Aorta (tissue), 5 donors: ENCODE measurements at regions not wholly inside any gene's neighbourhood (a gene's known extent, or its start where the extent isn't known, plus 50 kb on each side); places are given as distances from the start of the nearest gene placed in this dataset.

Experiments used
- ATAC-seq: fragments of 200-7000 bp; cut with Tn5 transposase; one replicate; pipeline ENCODE4 v1.9.1; 2022; ENCODE audit warnings: moderate library complexity; ENCODE audit not compliant: low FRiP score
- DNase-seq, 2 donors: peaks; one replicate each; pipeline ENCODE4 v3.0.0-alpha.2; 2020
- H3K27ac ChIP-seq, 2 donors: one replicate each; pipeline ENCODE4 v1.5.1; 2013; ENCODE audit warnings: low read length in 2 of 2, mild to moderate bottlenecking in 2 of 2, moderate library complexity in 2 of 2, control low read depth in 1 of 2, inconsistent platforms in 1 of 2, low read depth in 1 of 2
- H3K27me3 ChIP-seq, 2 donors: one replicate each; pipeline ENCODE4 v1.6.1; 2013; ENCODE audit warnings: control low read depth in 1 of 2, low read length in 1 of 2, mild to moderate bottlenecking in 1 of 2, moderate library complexity in 1 of 2; ENCODE audit not compliant: insufficient read depth in 2 of 2, control insufficient read depth in 1 of 2
- H3K36me3 ChIP-seq, 2 donors: one replicate each; pipeline ENCODE4 v1.6.1; 2013; ENCODE audit warnings: control low read depth in 1 of 2, low read length in 1 of 2, mild to moderate bottlenecking in 1 of 2; ENCODE audit not compliant: insufficient read depth in 2 of 2, control insufficient read depth in 1 of 2
- H3K4me1 ChIP-seq, 2 donors: one replicate each; pipeline ENCODE4 v1.6.1; 2013; ENCODE audit warnings: low read length in 2 of 2, control low read depth in 1 of 2, mild to moderate bottlenecking in 1 of 2, moderate library complexity in 1 of 2; ENCODE audit not compliant: insufficient read depth in 2 of 2, control insufficient read depth in 1 of 2
- H3K4me3 ChIP-seq, 2 donors: one replicate each; pipeline ENCODE4 v1.5.1; 2013; ENCODE audit warnings: low read length in 2 of 2, control low read depth in 1 of 2, mild to moderate bottlenecking in 1 of 2
- H3K9me3 ChIP-seq: one replicate; pipeline ENCODE4 v1.6.1; 2013; ENCODE audit warnings: mild to moderate bottlenecking, low read length; ENCODE audit not compliant: control insufficient read depth
- WGBS, 2 donors: extraction: QIAGEN DNeasy Blood & Tissue Kit; methylation state at CpG; one replicate each; pipeline ENCODE4 v1.1.7; 2013; 5-methylcytosine and 5-hydroxymethylcytosine counted together
- intact Hi-C, 2 donors: fragments of 100-400 bp; cut with DNase I; formaldehyde crosslinking; loops; one replicate each; pipeline versions ENCODE4 v1.14.2 to v1.15.0; 2022
- donor health status: healthy with polysubstance abuse.
- donor health status: Bipolar disorder and iron deficiency.
- donor health status: DM: no; HTN: no; CAD: no.
- donor health status: DM: no; HTN: no; CAD: no.
- donor health status: DM: yes; HTN: yes; CAD: no.

- WGBS, 2 donors = 65 to 76% methylated on average over 3 of the region's 3 CpGs
- no peaks in the 10 kb centered on the region for H3K9me3 ChIP-seq
- intact Hi-C loops = no loop called here
- no peaks in the 10 kb centered on the region for H3K36me3 ChIP-seq
- DNase-seq (no peak), ATAC-seq (no peak)
- H3K4me3 ChIP-seq = no peak overlapping the region
- H3K27me3 ChIP-seq = no peaks in the 10 kb centered on the region
- H3K27ac ChIP-seq = no peak overlapping the region
- H3K4me1 ChIP-seq = no peaks in the 10 kb centered on the region
Measured at GRCh38 chr6:134446896-134447295, 129.0 kb upstream of the SGK1 start.

DNA sequence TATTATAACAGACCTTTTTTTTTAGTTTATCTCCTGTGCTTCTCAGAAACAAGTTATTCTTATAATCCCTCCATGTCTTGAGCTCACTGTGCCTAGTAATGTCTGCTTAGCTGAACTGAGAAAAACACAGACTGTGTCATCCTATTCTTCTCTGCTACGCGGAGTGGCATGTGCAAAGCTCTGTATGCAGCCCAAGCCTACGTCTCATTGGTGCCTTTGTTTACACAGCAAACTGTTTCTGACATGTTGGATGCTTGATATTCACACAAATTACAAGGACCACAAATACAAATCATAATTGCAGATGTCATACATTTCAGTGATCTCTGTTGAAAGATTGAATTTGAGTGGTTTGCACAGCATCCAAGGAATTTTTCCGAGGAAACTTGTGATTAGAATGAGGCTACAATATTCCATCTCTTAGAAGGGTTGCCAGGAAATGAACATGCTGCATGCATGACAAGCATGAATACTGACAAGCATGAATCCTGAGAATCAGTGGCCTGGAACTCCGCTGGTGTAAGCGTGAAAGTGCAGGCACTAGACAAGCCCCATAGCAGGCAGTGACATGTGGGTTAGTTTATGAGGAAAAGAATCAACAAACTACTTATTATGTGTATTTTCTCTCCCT is 128.4 kb upstream of the SGK1 start:
- no peak for ATAC-seq
- H3K4me3 ChIP-seq = no peak overlapping the region
- no peaks in the 10 kb centered on the region for H3K27me3 ChIP-seq
- no peaks in the 10 kb centered on the region for H3K36me3 ChIP-seq
- H3K4me1 ChIP-seq = no peaks in the 10 kb centered on the region
- intact Hi-C loops = no loop called here
- no peaks in the 10 kb centered on the region for H3K9me3 ChIP-seq
- no peak for DNase-seq
- H3K27ac ChIP-seq = no peak overlapping the region
- 64 to 76% methylated on average over 6 of the region's 6 CpGs for WGBS, 2 donors

DNA sequence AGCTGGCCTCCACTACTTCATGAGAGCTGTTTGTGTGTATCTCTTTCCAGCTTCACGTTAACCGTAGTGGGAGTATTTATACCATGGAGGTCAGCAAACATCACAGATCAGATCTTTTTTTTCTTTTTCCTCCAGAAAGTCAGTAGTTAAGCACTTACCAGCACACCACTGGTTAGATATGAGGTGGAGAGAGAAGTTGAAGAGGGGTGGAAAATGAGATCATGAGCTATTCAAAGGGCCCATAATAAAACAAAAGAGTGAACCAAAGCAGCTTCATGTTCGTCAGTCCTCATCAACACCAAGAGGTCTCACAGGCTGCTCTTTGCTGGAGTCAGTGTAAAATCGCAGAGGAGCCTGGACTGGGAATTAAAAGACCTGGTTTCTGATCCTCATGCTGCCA is 125.1 kb upstream of the SGK1 start:
- 70 to 76% methylated on average over 4 of the region's 4 CpGs for WGBS, 2 donors
- no peak for ATAC-seq

DNA sequence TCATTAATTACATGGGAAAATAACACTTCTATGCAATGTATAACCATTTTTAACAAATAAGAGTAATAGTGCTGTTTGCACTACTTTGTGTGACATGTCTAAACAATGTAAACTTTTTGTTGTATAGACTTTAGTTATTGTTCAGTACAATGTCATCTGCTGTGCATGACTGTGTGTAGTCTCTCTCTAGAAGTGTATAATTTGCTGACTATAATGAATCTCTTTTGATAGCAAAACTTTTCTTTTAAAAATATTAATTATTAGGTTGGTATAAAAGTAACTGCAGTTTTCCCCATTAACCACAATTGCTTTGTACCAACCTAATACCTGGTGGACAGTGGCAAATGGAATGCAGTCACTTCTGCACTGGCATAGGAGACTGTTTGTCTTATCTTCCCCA is 124.2 kb upstream of the SGK1 start:
- Histone ChIP-seq H3K27ac (no peak overlapping the region), H3K4me3 (no peak overlapping the region), H3K4me1 (no peaks in the 10 kb centered on the region), H3K36me3 (no peaks in the 10 kb centered on the region), H3K27me3 (no peaks in the 10 kb centered on the region), H3K9me3 (no peaks in the 10 kb centered on the region)
- DNase-seq (no peak), ATAC-seq (no peak)
- intact Hi-C loops = no loop called here

More for the DNA sequence above, 125.1 kb upstream of the SGK1 start:
- no peaks in the 10 kb centered on the region for H3K27me3 ChIP-seq
- no peak overlapping the region for H3K27ac ChIP-seq
- H3K4me1 ChIP-seq = no peaks in the 10 kb centered on the region
- intact Hi-C loops = no loop called here
- no peak overlapping the region for H3K4me3 ChIP-seq
- H3K9me3 ChIP-seq = no peaks in the 10 kb centered on the region
- no peaks in the 10 kb centered on the region for H3K36me3 ChIP-seq
- DNase-seq = no peak

GRCh38 chr6:134438837-134439236 is 120.9 kb upstream of the SGK1 start:
- ATAC-seq (no peak), DNase-seq (no peak)
- Histone ChIP-seq H3K27me3 (no peaks in the 10 kb centered on the region), H3K27ac (no peak overlapping the region), H3K4me1 (no peaks in the 10 kb centered on the region), H3K4me3 (no peak overlapping the region), H3K36me3 (no peaks in the 10 kb centered on the region), H3K9me3 (no peaks in the 10 kb centered on the region)
- intact Hi-C loops = no loop called here
- 66 to 71% methylated on average over 5 of the region's 5 CpGs for WGBS, 2 donors

- Histone ChIP-seq H3K36me3 (no peaks in the 10 kb centered on the region), H3K4me3 (no peak overlapping the region), H3K27me3 (no peaks in the 10 kb centered on the region), H3K9me3 (no peaks in the 10 kb centered on the region), H3K4me1 (no peaks in the 10 kb centered on the region), H3K27ac (no peak overlapping the region)
- intact Hi-C loops = no loop called here
- 65 to 66% methylated on average over 4 of the region's 4 CpGs for WGBS, 2 donors
- DNase-seq (peak in 1 of 2 donors; percentile 68), ATAC-seq (no peak)
Measured at GRCh38 chr6:134437376-134437775, 119.5 kb upstream of the SGK1 start.

GRCh38 chr6:134436950-134437349 is 119.0 kb upstream of the SGK1 start:
- WGBS, 2 donors = 41 to 90% methylated on average over 1 of the region's 1 CpG
- no peak for DNase-seq

GRCh38 chr6:134436281-134436815 is 118.4 kb upstream of the SGK1 start:
- no peaks in the 10 kb centered on the region for H3K36me3 ChIP-seq
- no peak overlapping the region for H3K27ac ChIP-seq
- intact Hi-C loops = no loop called here
- no peak overlapping the region for H3K4me3 ChIP-seq
- no peaks in the 10 kb centered on the region for H3K9me3 ChIP-seq
- no peaks in the 10 kb centered on the region for H3K27me3 ChIP-seq
- ATAC-seq (no peak), DNase-seq (peak in 1 of 2 donors; percentile 78)
- H3K4me1 ChIP-seq = no peaks in the 10 kb centered on the region
- 51 to 53% methylated on average over 9 of the region's 9 CpGs for WGBS, 2 donors

More at GRCh38 chr6:134436950-134437349, 119.0 kb upstream of the SGK1 start:
- Histone ChIP-seq H3K27me3 (no peaks in the 10 kb centered on the region), H3K27ac (no peak overlapping the region), H3K36me3 (no peaks in the 10 kb centered on the region), H3K9me3 (no peaks in the 10 kb centered on the region), H3K4me1 (no peaks in the 10 kb centered on the region), H3K4me3 (no peak overlapping the region)
- no peak for ATAC-seq
- intact Hi-C loops = no loop called here

GRCh38 chr6:134435814-134436280 is 117.9 kb upstream of the SGK1 start:
- no peak overlapping the region for H3K27ac ChIP-seq

More at GRCh38 chr6:134435814-134436280, 117.9 kb upstream of the SGK1 start:
- WGBS, 2 donors = 65 to 73% methylated on average over 3 of the region's 3 CpGs
- ATAC-seq (no peak), DNase-seq (no peak)
- Histone ChIP-seq H3K9me3 (no peaks in the 10 kb centered on the region), H3K27me3 (no peaks in the 10 kb centered on the region), H3K4me1 (no peaks in the 10 kb centered on the region), H3K4me3 (no peak overlapping the region), H3K36me3 (no peaks in the 10 kb centered on the region)
- intact Hi-C loops = no loop called here
